ENCODE measurements at regions not wholly inside any gene's neighbourhood (a gene's known extent, or its start where the extent isn't known, plus 50 kb on each side); places are given as distances from the start of the nearest gene placed in this dataset.

GRCh38 chr3:124043023-124043422, 51.1 kb upstream of the ROPN1 start:
- Histone ChIP-seq H3K36me3 (ENCODE audit: control insufficient read depth, insufficient read depth, low read length) (no peaks in the 10 kb centered on the region), H3K4me3 (ENCODE audit: low read length) (no peak overlapping the region), H3K27me3 (ENCODE audit: control insufficient read depth, insufficient read depth, low read length) (peaks cover 7% of the 10 kb centered on the region), H3K4me1 (ENCODE audit: control insufficient read depth, insufficient read depth, low read length) (no peaks in the 10 kb centered on the region), H3K9me3 (ENCODE audit: control insufficient read depth, insufficient read depth, low read length) (no peaks in the 10 kb centered on the region), H3K27ac (ENCODE audit: low read length) (no peak overlapping the region)
- DNase-seq (no peak), ATAC-seq (no peak)
- Mint-ChIP-seq H3K27me3 (ENCODE audit: low read depth in 2 of 2) (peaks cover 8 to 15% of the 10 kb centered on the region in 2 donors), H3K27ac (no peak overlapping the region), H3K4me1 (no peaks in the 10 kb centered on the region), H3K36me3 (no peaks in the 10 kb centered on the region), H3K9me3 (no peaks in the 10 kb centered on the region), H3K4me3 (no peak overlapping the region)
- WGBS (ENCODE audit: insufficient coverage) = 97% methylated on average over 1 of the region's 1 CpG
- intact Hi-C loops (cut with micrococcal nuclease) = no loop called here
- no peak for TF ChIP-seq CTCF (IDR thresholded peaks at IDR 0.05)

GRCh38 chr3:124044956-124045355, 53.0 kb upstream of the ROPN1 start:
- no peaks in the 10 kb centered on the region for H3K36me3 ChIP-seq (ENCODE audit: control insufficient read depth, insufficient read depth, low read length)
- no peaks in the 10 kb centered on the region for H3K4me1 ChIP-seq (ENCODE audit: control insufficient read depth, insufficient read depth, low read length)
- DNase-seq = no peak
- Mint-ChIP-seq H3K27ac (no peak overlapping the region), H3K9me3 (no peaks in the 10 kb centered on the region), H3K27me3 (ENCODE audit: low read depth in 2 of 2) (peaks cover 8 to 15% of the 10 kb centered on the region in 2 donors), H3K36me3 (no peaks in the 10 kb centered on the region), H3K4me1 (no peaks in the 10 kb centered on the region), H3K4me3 (no peak overlapping the region)
- TF ChIP-seq CTCF (IDR thresholded peaks at IDR 0.05) = no peak
- intact Hi-C loops (cut with micrococcal nuclease) = no loop called here
- H3K4me3 ChIP-seq (ENCODE audit: low read length) = no peak overlapping the region
- peaks cover 6% of the 10 kb centered on the region for H3K27me3 ChIP-seq (ENCODE audit: control insufficient read depth, insufficient read depth, low read length)
- no peak for ATAC-seq
- no peaks in the 10 kb centered on the region for H3K9me3 ChIP-seq (ENCODE audit: control insufficient read depth, insufficient read depth, low read length)
- WGBS (ENCODE audit: insufficient coverage) = 75% methylated on average over 2 of the region's 3 CpGs
- H3K27ac ChIP-seq (ENCODE audit: low read length) = no peak overlapping the region

- Mint-ChIP-seq H3K36me3 (no peaks in the 10 kb centered on the region), H3K27me3 (ENCODE audit: low read depth in 2 of 2) (peaks cover 15 to 23% of the 10 kb centered on the region in 2 donors), H3K4me1 (no peaks in the 10 kb centered on the region), H3K4me3 (no peak overlapping the region), H3K27ac (no peak overlapping the region), H3K9me3 (no peaks in the 10 kb centered on the region)
- Histone ChIP-seq H3K27me3 (ENCODE audit: control insufficient read depth, insufficient read depth, low read length) (no peaks in the 10 kb centered on the region), H3K9me3 (ENCODE audit: control insufficient read depth, insufficient read depth, low read length) (no peaks in the 10 kb centered on the region), H3K27ac (ENCODE audit: low read length) (no peak overlapping the region), H3K4me3 (ENCODE audit: low read length) (no peak overlapping the region), H3K4me1 (ENCODE audit: control insufficient read depth, insufficient read depth, low read length) (no peaks in the 10 kb centered on the region), H3K36me3 (ENCODE audit: control insufficient read depth, insufficient read depth, low read length) (no peaks in the 10 kb centered on the region)
- intact Hi-C loops (cut with micrococcal nuclease) = no loop called here
- DNase-seq = no peak
- ATAC-seq = no peak
- WGBS (ENCODE audit: insufficient coverage) = 91% methylated on average over 6 of the region's 6 CpGs
- TF ChIP-seq CTCF (IDR thresholded peaks at IDR 0.05) = no peak
These were observed 57.3 kb upstream of the ROPN1 start for GRCh38 chr3:124048967-124049798.

GRCh38 chr3:124051636-124052035, 59.7 kb upstream of the ROPN1 start:
- Histone ChIP-seq H3K27me3 (ENCODE audit: control insufficient read depth, insufficient read depth, low read length) (no peaks in the 10 kb centered on the region), H3K27ac (ENCODE audit: low read length) (no peak overlapping the region), H3K4me3 (ENCODE audit: low read length) (no peak overlapping the region), H3K36me3 (ENCODE audit: control insufficient read depth, insufficient read depth, low read length) (no peaks in the 10 kb centered on the region), H3K9me3 (ENCODE audit: control insufficient read depth, insufficient read depth, low read length) (no peaks in the 10 kb centered on the region), H3K4me1 (ENCODE audit: control insufficient read depth, insufficient read depth, low read length) (no peaks in the 10 kb centered on the region)
- Mint-ChIP-seq H3K4me3 (no peak overlapping the region), H3K36me3 (no peaks in the 10 kb centered on the region), H3K9me3 (no peaks in the 10 kb centered on the region), H3K4me1 (no peaks in the 10 kb centered on the region), H3K27me3 (ENCODE audit: low read depth in 2 of 2) (peaks cover 9 to 10% of the 10 kb centered on the region in 2 donors), H3K27ac (no peak overlapping the region)
- ATAC-seq (no peak), DNase-seq (no peak)
- intact Hi-C loops (cut with micrococcal nuclease) = no loop called here
- WGBS (ENCODE audit: insufficient coverage) = 91% methylated on average over 5 of the region's 6 CpGs
- no peak for TF ChIP-seq CTCF (IDR thresholded peaks at IDR 0.05)

All from natural killer cell (primary cell).